ENCODE measurements at regions not wholly inside any gene's neighbourhood (a gene's known extent, or its start where the extent isn't known, plus 50 kb on each side); places are given as distances from the start of the nearest gene placed in this dataset.

GRCh38 chr6:145561095-145562072, 173.9 kb downstream of the EPM2A start:
- no peaks in the 10 kb centered on the region for H3K9me3 Mint-ChIP-seq
- no peak overlapping the region for H3K4me3 Mint-ChIP-seq
- no peak overlapping the region for H3K27ac Mint-ChIP-seq
- no peak for ATAC-seq
- no peak for DNase-seq (ENCODE audit: low spot score)
- H3K27me3 Mint-ChIP-seq (ENCODE audit: low read depth) = peaks cover 1% of the 10 kb centered on the region; the same call in 1 of the 2 replicates
- peaks cover 7% of the 10 kb centered on the region for H3K4me1 Mint-ChIP-seq
- no peaks in the 10 kb centered on the region for H3K36me3 Mint-ChIP-seq
- ChIA-PET CTCF (interaction anchor here (0.6 kb wide), 1 partner anchor 23 kb away, joined by 3 read pairs; no protein-coding TSS in a partner anchor), POLR2A (no interaction called here)
- TF ChIP-seq, protein P1, sequence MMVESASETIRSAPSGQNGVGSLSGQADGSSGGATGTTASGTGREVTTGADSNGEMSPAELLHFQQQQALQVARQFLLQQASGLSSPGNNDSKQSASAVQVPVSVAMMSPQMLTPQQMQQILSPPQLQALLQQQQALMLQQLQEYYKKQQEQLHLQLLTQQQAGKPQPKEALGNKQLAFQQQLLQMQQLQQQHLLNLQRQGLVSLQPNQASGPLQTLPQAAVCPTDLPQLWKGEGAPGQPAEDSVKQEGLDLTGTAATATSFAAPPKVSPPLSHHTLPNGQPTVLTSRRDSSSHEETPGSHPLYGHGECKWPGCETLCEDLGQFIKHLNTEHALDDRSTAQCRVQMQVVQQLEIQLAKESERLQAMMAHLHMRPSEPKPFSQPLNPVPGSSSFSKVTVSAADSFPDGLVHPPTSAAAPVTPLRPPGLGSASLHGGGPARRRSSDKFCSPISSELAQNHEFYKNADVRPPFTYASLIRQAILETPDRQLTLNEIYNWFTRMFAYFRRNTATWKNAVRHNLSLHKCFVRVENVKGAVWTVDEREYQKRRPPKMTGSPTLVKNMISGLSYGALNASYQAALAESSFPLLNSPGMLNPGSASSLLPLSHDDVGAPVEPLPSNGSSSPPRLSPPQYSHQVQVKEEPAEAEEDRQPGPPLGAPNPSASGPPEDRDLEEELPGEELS (CRISPR knock-in tag; IDR thresholded peaks at IDR 0.05) = no peak
- TF ChIP-seq, protein P2, sequence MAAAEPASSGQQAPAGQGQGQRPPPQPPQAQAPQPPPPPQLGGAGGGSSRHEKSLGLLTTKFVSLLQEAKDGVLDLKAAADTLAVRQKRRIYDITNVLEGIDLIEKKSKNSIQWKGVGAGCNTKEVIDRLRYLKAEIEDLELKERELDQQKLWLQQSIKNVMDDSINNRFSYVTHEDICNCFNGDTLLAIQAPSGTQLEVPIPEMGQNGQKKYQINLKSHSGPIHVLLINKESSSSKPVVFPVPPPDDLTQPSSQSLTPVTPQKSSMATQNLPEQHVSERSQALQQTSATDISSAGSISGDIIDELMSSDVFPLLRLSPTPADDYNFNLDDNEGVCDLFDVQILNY (CRISPR knock-in tag; IDR thresholded peaks at IDR 0.05) = no peak
- no peak for TF ChIP-seq E2F4 (CRISPR knock-in tag; IDR thresholded peaks at IDR 0.05; ENCODE audit: borderline replicate concordance, low read depth)
- no peak for TF ChIP-seq KAT7 (CRISPR knock-in tag; IDR thresholded peaks at IDR 0.05; ENCODE audit: borderline replicate concordance)
- TF ChIP-seq TP53 (CRISPR knock-in tag; IDR thresholded peaks at IDR 0.05) = no peak
- TF ChIP-seq USF2 (CRISPR knock-in tag; IDR thresholded peaks at IDR 0.05) = no peak
- TF ChIP-seq GABPB1 (CRISPR knock-in tag; IDR thresholded peaks at IDR 0.05) = no peak
- TF ChIP-seq, protein P3, sequence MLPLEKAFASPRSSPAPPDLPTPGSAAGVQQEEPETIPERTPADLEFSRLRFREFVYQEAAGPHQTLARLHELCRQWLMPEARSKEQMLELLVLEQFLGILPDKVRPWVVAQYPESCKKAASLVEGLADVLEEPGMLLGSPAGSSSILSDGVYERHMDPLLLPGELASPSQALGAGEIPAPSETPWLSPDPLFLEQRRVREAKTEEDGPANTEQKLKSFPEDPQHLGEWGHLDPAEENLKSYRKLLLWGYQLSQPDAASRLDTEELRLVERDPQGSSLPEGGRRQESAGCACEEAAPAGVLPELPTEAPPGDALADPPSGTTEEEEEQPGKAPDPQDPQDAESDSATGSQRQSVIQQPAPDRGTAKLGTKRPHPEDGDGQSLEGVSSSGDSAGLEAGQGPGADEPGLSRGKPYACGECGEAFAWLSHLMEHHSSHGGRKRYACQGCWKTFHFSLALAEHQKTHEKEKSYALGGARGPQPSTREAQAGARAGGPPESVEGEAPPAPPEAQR (CRISPR knock-in tag; IDR thresholded peaks at IDR 0.05) = no peak
- TF ChIP-seq IRF2 (CRISPR knock-in tag; IDR thresholded peaks at IDR 0.05; ENCODE audit: borderline replicate concordance, low read depth) = no peak
- no peak for TF ChIP-seq ATF1 (CRISPR knock-in tag; IDR thresholded peaks at IDR 0.05)
- TF ChIP-seq, protein P4, sequence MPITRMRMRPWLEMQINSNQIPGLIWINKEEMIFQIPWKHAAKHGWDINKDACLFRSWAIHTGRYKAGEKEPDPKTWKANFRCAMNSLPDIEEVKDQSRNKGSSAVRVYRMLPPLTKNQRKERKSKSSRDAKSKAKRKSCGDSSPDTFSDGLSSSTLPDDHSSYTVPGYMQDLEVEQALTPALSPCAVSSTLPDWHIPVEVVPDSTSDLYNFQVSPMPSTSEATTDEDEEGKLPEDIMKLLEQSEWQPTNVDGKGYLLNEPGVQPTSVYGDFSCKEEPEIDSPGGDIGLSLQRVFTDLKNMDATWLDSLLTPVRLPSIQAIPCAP (CRISPR knock-in tag; IDR thresholded peaks at IDR 0.05) = no peak
- no peak for TF ChIP-seq ERG (CRISPR knock-in tag; IDR thresholded peaks at IDR 0.05)
- TF ChIP-seq, protein P5, sequence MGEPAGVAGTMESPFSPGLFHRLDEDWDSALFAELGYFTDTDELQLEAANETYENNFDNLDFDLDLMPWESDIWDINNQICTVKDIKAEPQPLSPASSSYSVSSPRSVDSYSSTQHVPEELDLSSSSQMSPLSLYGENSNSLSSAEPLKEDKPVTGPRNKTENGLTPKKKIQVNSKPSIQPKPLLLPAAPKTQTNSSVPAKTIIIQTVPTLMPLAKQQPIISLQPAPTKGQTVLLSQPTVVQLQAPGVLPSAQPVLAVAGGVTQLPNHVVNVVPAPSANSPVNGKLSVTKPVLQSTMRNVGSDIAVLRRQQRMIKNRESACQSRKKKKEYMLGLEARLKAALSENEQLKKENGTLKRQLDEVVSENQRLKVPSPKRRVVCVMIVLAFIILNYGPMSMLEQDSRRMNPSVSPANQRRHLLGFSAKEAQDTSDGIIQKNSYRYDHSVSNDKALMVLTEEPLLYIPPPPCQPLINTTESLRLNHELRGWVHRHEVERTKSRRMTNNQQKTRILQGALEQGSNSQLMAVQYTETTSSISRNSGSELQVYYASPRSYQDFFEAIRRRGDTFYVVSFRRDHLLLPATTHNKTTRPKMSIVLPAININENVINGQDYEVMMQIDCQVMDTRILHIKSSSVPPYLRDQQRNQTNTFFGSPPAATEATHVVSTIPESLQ (CRISPR knock-in tag; IDR thresholded peaks at IDR 0.05) = no peak

Measured in WTC11 (cell line).